ENCODE measurements at regions not wholly inside any gene's neighbourhood (a gene's known extent, or its start where the extent isn't known, plus 50 kb on each side); places are given as distances from the start of the nearest gene placed in this dataset.

DNA sequence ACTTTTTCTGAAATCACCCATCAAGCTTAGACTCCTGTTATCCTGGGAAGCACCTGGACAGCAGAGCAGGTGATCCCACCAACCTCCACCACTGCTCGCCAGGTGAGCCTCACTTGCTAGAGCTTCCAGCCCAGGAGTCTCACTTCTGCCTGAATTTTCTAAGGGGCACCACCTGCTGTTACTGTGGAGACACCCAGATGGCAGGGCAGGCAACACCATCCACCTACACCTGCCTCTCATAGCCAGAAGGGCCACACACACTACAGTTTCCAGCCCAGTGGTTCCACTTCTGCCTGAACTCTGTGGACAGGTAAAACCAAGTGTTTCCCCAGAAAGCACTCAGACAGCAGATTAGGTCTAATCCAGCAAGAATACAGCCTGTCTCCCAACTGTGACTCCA, 262.0 kb downstream of the ARAP2 start:
- FAIRE-seq (no peak), DNase-seq (ENCODE audit: low read depth in 1 of 2, low spot score in 2 of 2) (no peak)
- ChIA-PET CTCF (ENCODE audit: partially characterized antibody) (no interaction called here), POLR2A (ENCODE audit: partially characterized antibody) (no interaction called here)
- no peaks in the 10 kb centered on the region for H3K27me3 ChIP-seq (replicated peaks in 1 of 4; ENCODE audit: control insufficient read depth in 3 of 4, extremely low read depth in 1 of 4, insufficient read depth in 3 of 4, low read length in 3 of 4)
- no peaks in the 10 kb centered on the region for H3K36me3 ChIP-seq (ENCODE audit: control insufficient read depth in 2 of 4, insufficient read depth in 4 of 4, low read length in 3 of 4)
- no peak overlapping the region for H2AFZ ChIP-seq (ENCODE audit: low read length)
- H3K4me2 ChIP-seq (ENCODE audit: insufficient read depth in 1 of 2, low read depth in 2 of 2, low read length in 2 of 2), result no peak overlapping the region
- no peak overlapping the region for H3K56ac ChIP-seq (replicated peaks; ENCODE audit: insufficient read length, low read depth, low read length)
- no peak overlapping the region for H2BK20ac ChIP-seq (ENCODE audit: low read length)
- H4K5ac ChIP-seq (ENCODE audit: insufficient read length, low read depth, low read length), result no peak overlapping the region
- H4K8ac ChIP-seq (ENCODE audit: extremely low read depth, insufficient read depth, low read length), result no peak overlapping the region
- H3K4me3 ChIP-seq (ENCODE audit: extremely low read depth in 1 of 4, insufficient read depth in 2 of 4, low read depth in 3 of 4, low read length in 4 of 4), result no peak overlapping the region
- H2AK5ac ChIP-seq (ENCODE audit: low read depth, low read length), result no peak overlapping the region
- no peaks in the 10 kb centered on the region for H3K23me2 ChIP-seq (ENCODE audit: low read depth, low read length)
- H2BK5ac ChIP-seq (ENCODE audit: low read depth, low read length), result no peak overlapping the region
- no peaks in the 10 kb centered on the region for H3K79me1 ChIP-seq (ENCODE audit: low read depth, low read length)
- no peak overlapping the region for H4K91ac ChIP-seq (replicated peaks; ENCODE audit: insufficient read length, low read length)
- no peaks in the 10 kb centered on the region for H3K4me1 ChIP-seq (replicated peaks in 1 of 4; ENCODE audit: control insufficient read depth in 3 of 4, insufficient read depth in 4 of 4, low read length in 3 of 4)
- H2BK120ac ChIP-seq (replicated peaks; ENCODE audit: low read depth, low read length), result no peak overlapping the region
- no peak overlapping the region for H3K23ac ChIP-seq (ENCODE audit: insufficient read length)
- H3K18ac ChIP-seq (ENCODE audit: extremely low read depth, low read length), result no peak overlapping the region
- no peaks in the 10 kb centered on the region for H4K20me1 ChIP-seq (replicated peaks in 1 of 2; ENCODE audit: control insufficient read depth in 1 of 2, insufficient read depth in 2 of 2, low read length in 2 of 2)
- no peaks in the 10 kb centered on the region for H3K9me3 ChIP-seq (ENCODE audit: insufficient read depth in 2 of 2, low read depth in 1 of 2, low read length in 1 of 2)
- no peak overlapping the region for H3K9ac ChIP-seq (replicated peaks in 1 of 4; ENCODE audit: extremely low read depth in 1 of 4, low read depth in 3 of 4, low read length in 3 of 4)
- no peak overlapping the region for H2BK12ac ChIP-seq (ENCODE audit: low read depth, low read length)
- no peak overlapping the region for H3K27ac ChIP-seq (ENCODE audit: low read depth, low read length)
- no peak overlapping the region for H3K4ac ChIP-seq (replicated peaks; ENCODE audit: insufficient read length, low read depth, low read length)
- H2BK15ac ChIP-seq (ENCODE audit: low read length), result no peak overlapping the region
- WGBS, 2 experiments (ENCODE audit: extremely low coverage in 1 of 2, insufficient coverage in 1 of 2, insufficient read length in 1 of 2, insufficient replicate concordance in 2 of 2, low coverage in 1 of 2, low lambda C conversion rate in 2 of 2, missing lambda C conversion rate in 1 of 2), result 100% methylated on average over 1 of the region's 1 CpG; no CpG with 5 or more reads in 1 of the 2 experiments
- H3K14ac ChIP-seq (ENCODE audit: insufficient read length), result no peak overlapping the region
- no peaks in the 10 kb centered on the region for H3K79me2 ChIP-seq (ENCODE audit: control insufficient read depth in 1 of 2, insufficient read depth in 2 of 2, low read length in 2 of 2)
- TF ChIP-seq POLR2A (IDR thresholded peaks at IDR 0.05; ENCODE audit: control extremely low read depth in 1 of 2, low read depth in 2 of 2, low read length in 2 of 2) (no peak), GTF2F1 (IDR thresholded peaks at IDR 0.05; ENCODE audit: borderline replicate concordance, low read depth, low read length) (no peak), EZH2 (IDR thresholded peaks at IDR 0.05; ENCODE audit: low read depth, low read length, severe bottlenecking) (no peak), E2F6 (IDR thresholded peaks at IDR 0.05) (no peak), RNF2 (IDR thresholded peaks at IDR 0.05; ENCODE audit: borderline replicate concordance, low read depth, low read length, missing control alignments, poor library complexity, severe bottlenecking) (no peak), CHD2 (IDR thresholded peaks at IDR 0.05; ENCODE audit: low read length) (no peak), KDM4A (IDR thresholded peaks at IDR 0.05; ENCODE audit: low read depth, low read length, severe bottlenecking) (no peak), CBX5 (IDR thresholded peaks at IDR 0.05; ENCODE audit: low read depth, low read length) (no peak), RBBP5 (IDR thresholded peaks at IDR 0.05; ENCODE audit: borderline replicate concordance, low read depth, low read length) (no peak), POU5F1 (IDR thresholded peaks at IDR 0.05; ENCODE audit: low read depth, low read length) (no peak), SP4 (IDR thresholded peaks at IDR 0.05; ENCODE audit: low read length) (no peak), CEBPB (IDR thresholded peaks at IDR 0.05; ENCODE audit: low read depth, low read length) (no peak), SRF (IDR thresholded peaks at IDR 0.05; ENCODE audit: low read depth, low read length) (no peak), NRF1 (IDR thresholded peaks at IDR 0.05; ENCODE audit: low read depth, low read length) (no peak), MAX (IDR thresholded peaks at IDR 0.05) (no peak), CHD1 (IDR thresholded peaks at IDR 0.05; ENCODE audit: low read depth, low read length) (no peak)
